AG09309 (cell line): ENCODE measurements at regions not wholly inside any gene's neighbourhood (a gene's known extent, or its start where the extent isn't known, plus 50 kb on each side); places are given as distances from the start of the nearest gene placed in this dataset.

ENCODE experiments used
- DNase-seq: peaks from one replicate; pipeline ENCODE4 v3.0.0-alpha.2; 2010; ENCODE audit warnings: low read depth
- H3K4me3 ChIP-seq: 2 replicates; pipeline ENCODE4 v1.5.1; 2011; ENCODE audit warnings: mild to moderate bottlenecking, low read depth, low read length, moderate library complexity; ENCODE audit not compliant: control insufficient read depth
- CTCF ChIP-seq: IDR thresholded peaks from 2 replicates; pipeline ENCODE4 v1.5.1; 2011; ENCODE audit warnings: mild to moderate bottlenecking, low read depth, low read length, inconsistent platforms; ENCODE audit not compliant: insufficient read depth, control insufficient read depth; ENCODE audit errors: missing control alignments

- no peak for TF ChIP-seq CTCF
Measured at GRCh38 chr10:10307551-10307950, 710.1 kb upstream of the CELF2 start.

GRCh38 chr10:10310498-10310897 lies 707.2 kb upstream of the CELF2 start:
- DNase-seq, result no peak
- no peak overlapping the region for H3K4me3 ChIP-seq
- TF ChIP-seq CTCF, result no peak

More at GRCh38 chr10:10307551-10307950, 710.1 kb upstream of the CELF2 start:
- H3K4me3 ChIP-seq, result no peak overlapping the region
- DNase-seq, result no peak

GRCh38 chr10:10311966-10312365 lies 705.7 kb upstream of the CELF2 start:
- TF ChIP-seq CTCF, result no peak
- DNase-seq, result no peak
- no peak overlapping the region for H3K4me3 ChIP-seq

GRCh38 chr10:10313149-10313835 lies 704.4 kb upstream of the CELF2 start:
- no peak for TF ChIP-seq CTCF
- no peak overlapping the region for H3K4me3 ChIP-seq
- DNase-seq, result no peak

GRCh38 chr10:10314626-10315025 lies 703.0 kb upstream of the CELF2 start:
- DNase-seq, result no peak
- no peak for TF ChIP-seq CTCF
- H3K4me3 ChIP-seq, result no peak overlapping the region

GRCh38 chr10:10315989-10316388 lies 701.7 kb upstream of the CELF2 start:
- no peak for DNase-seq
- H3K4me3 ChIP-seq, result no peak overlapping the region
- no peak for TF ChIP-seq CTCF
